ENCODE measurements at regions not wholly inside any gene's neighbourhood (a gene's known extent, or its start where the extent isn't known, plus 50 kb on each side); places are given as distances from the start of the nearest gene placed in this dataset.

DNA sequence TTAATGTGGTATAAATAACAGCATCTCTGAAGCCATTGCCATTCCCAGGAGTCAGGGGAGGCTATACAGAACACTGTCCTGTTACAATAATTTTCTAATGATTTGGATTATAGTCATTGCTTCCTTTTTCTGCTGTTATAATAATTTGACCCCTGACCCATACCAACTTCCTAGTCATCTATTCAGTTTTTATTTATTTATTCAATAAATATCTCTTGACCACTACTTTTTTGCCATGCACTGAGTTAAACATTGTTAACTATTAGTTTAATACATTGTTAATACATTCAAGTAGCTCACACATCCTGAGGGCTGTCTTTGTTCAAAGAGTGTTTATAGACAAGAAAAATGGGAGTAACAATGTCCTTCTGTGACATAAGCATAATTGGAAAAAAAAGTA lies 235.5 kb upstream of the MEOX2 start:
- H3K4me3 Mint-ChIP-seq = no peak overlapping the region
- no peak for DNase-seq
- H3K9me3 Mint-ChIP-seq = peaks cover 5% of the 10 kb centered on the region; the same call in 1 of the 2 replicates
- TF ChIP-seq, protein P1, sequence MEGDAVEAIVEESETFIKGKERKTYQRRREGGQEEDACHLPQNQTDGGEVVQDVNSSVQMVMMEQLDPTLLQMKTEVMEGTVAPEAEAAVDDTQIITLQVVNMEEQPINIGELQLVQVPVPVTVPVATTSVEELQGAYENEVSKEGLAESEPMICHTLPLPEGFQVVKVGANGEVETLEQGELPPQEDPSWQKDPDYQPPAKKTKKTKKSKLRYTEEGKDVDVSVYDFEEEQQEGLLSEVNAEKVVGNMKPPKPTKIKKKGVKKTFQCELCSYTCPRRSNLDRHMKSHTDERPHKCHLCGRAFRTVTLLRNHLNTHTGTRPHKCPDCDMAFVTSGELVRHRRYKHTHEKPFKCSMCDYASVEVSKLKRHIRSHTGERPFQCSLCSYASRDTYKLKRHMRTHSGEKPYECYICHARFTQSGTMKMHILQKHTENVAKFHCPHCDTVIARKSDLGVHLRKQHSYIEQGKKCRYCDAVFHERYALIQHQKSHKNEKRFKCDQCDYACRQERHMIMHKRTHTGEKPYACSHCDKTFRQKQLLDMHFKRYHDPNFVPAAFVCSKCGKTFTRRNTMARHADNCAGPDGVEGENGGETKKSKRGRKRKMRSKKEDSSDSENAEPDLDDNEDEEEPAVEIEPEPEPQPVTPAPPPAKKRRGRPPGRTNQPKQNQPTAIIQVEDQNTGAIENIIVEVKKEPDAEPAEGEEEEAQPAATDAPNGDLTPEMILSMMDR (IDR thresholded peaks at IDR 0.05) = no peak
- no peaks in the 10 kb centered on the region for H3K36me3 Mint-ChIP-seq (ENCODE audit: low read depth)
- H3K4me1 Mint-ChIP-seq (ENCODE audit: low read depth) = peaks cover 35% of the 10 kb centered on the region
- H3K27ac Mint-ChIP-seq = peak overlapping the region; percentile 14; the same call in 1 of the 2 replicates
- H3K27me3 Mint-ChIP-seq (ENCODE audit: insufficient read depth) = peaks cover 2% of the 10 kb centered on the region; the same call in 1 of the 2 replicates

DNA sequence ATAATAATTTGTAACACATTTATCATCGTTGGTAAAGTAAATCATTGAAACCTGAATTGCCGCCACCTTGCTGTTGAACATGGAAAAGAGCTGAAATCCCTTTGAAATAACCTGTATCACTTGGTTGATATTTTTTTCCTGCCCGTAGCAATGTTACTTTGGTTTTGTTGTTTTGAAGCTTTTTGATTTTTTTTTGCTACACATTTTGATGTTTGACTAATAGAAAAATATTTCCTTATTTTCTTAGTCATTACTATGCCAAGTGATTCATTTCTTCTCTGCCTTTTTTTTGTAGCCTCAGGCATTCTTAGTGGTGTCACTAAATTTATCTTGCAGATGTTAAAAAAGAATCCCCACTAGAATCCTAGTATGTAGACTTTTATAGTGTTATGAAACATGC lies 235.1 kb upstream of the MEOX2 start:
- DNase-seq = peak; percentile 75
- TF ChIP-seq, protein P1 (IDR thresholded peaks at IDR 0.05) = peak; percentile 48; the same call in 1 of the 2 replicates
- H3K9me3 Mint-ChIP-seq = peaks cover 5% of the 10 kb centered on the region; the same call in 1 of the 2 replicates
- peak overlapping the region; percentile 30 for H3K27ac Mint-ChIP-seq
- no peaks in the 10 kb centered on the region for H3K36me3 Mint-ChIP-seq (ENCODE audit: low read depth)
- peaks cover 2% of the 10 kb centered on the region; the same call in 1 of the 2 replicates for H3K27me3 Mint-ChIP-seq (ENCODE audit: insufficient read depth)
- peaks cover 39% of the 10 kb centered on the region for H3K4me1 Mint-ChIP-seq (ENCODE audit: low read depth)
- peak overlapping the region; percentile 74 for H3K4me3 Mint-ChIP-seq

DNA sequence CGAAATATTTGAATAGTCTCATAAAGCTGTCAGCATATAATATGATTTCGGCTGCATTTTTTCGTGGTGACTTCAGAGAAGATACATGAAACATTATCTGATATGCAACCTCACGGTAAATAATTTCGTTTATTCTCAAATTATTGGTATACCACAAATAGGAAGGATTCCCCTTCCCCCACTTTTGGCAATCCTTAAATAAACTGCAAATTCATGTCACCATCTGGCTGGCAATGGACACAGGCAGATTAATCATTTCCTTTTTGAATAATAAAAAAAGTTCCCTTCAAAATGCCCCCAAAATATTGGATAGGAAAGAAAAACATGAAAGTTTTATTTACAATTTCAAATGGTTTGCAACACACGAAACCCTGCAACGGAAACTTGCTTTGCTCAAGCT lies 234.5 kb upstream of the MEOX2 start:
- H3K9me3 Mint-ChIP-seq = peaks cover 5% of the 10 kb centered on the region; the same call in 1 of the 2 replicates
- TF ChIP-seq, protein P1 (IDR thresholded peaks at IDR 0.05) = no peak
- no peak overlapping the region for H3K27ac Mint-ChIP-seq
- H3K4me1 Mint-ChIP-seq (ENCODE audit: low read depth) = peaks cover 45% of the 10 kb centered on the region
- peak overlapping the region; percentile 74; the same call in 1 of the 2 replicates for H3K4me3 Mint-ChIP-seq
- H3K27me3 Mint-ChIP-seq (ENCODE audit: insufficient read depth) = peaks cover 2% of the 10 kb centered on the region; the same call in 1 of the 2 replicates
- H3K36me3 Mint-ChIP-seq (ENCODE audit: low read depth) = no peaks in the 10 kb centered on the region
- DNase-seq = no peak

DNA sequence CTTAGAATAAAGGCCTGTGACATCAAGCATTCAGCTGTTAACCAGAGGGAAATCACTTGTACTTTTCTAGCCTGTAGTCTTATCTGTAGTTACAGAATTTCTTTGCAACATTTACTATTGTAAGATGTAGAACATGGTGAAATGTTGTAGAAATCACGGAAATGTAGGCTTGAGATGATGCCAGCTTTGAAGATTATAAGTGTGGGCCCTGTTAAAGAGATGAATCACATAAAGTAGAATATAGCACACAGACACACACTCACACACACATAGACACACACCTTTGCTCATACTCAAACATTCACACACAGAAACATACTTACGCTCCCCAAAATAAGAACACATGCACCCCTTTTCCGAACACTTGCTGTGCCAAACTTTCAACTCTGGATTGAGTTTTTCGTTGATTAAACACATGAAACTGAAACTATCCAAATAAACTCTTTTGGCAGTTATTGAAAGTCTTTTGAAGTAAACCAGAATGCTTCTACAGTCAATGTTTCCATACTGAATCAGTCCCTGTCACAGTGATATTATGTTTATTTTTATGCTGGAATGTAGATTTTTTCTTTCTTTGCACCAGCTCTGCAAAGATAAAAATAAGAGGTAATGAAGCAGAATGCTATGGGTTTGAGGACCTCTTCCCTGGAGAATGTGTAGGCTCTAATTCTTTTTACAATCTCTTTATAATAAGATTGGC lies 230.3 kb upstream of the MEOX2 start:
- H3K27ac Mint-ChIP-seq = peak overlapping the region; percentile 63

DNA sequence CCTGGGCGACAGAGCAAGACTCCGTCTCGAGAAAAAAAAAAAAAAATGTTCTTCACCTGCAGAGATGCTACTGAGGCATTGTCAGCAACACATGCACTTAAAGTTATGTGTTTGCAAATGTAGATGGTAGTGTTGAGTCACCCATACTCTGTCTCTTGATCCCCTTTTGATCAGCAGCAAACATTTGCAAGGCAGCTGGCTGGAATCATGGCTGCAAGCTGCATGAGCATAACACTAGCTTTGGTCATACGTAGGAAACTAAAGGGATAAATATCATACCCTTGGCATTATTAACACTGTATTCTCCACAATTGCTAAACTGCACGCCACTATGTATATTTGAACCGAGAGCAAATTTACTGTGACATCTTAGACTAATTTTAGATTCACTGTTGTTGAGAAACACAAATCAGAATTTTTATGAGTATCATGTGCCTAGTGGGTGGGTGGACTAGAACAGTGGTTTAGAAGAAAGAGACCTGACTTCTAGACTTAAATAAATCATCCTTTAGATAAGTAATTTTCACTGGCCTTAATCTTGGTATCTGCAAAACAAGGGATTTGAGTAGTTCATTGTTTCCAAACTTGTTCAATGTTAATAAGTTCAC lies 229.3 kb upstream of the MEOX2 start:
- Mint-ChIP-seq H3K36me3 (ENCODE audit: low read depth) (no peaks in the 10 kb centered on the region), H3K9me3 (no peaks in the 10 kb centered on the region), H3K27ac (no peak overlapping the region), H3K4me3 (no peak overlapping the region), H3K4me1 (ENCODE audit: low read depth) (peaks cover 31% of the 10 kb centered on the region), H3K27me3 (ENCODE audit: insufficient read depth) (no peaks in the 10 kb centered on the region; the same call in 1 of the 2 replicates)
- TF ChIP-seq, protein P1 (IDR thresholded peaks at IDR 0.05) = no peak
- DNase-seq = no peak

More for the DNA sequence above, 230.3 kb upstream of the MEOX2 start:
- DNase-seq = peak; percentile 19
- no peaks in the 10 kb centered on the region; the same call in 1 of the 2 replicates for H3K27me3 Mint-ChIP-seq (ENCODE audit: insufficient read depth)
- TF ChIP-seq, protein P1 (IDR thresholded peaks at IDR 0.05) = no peak
- H3K4me3 Mint-ChIP-seq = peak overlapping the region; percentile 74
- H3K36me3 Mint-ChIP-seq (ENCODE audit: low read depth) = no peaks in the 10 kb centered on the region
- H3K9me3 Mint-ChIP-seq = no peaks in the 10 kb centered on the region
- H3K4me1 Mint-ChIP-seq (ENCODE audit: low read depth) = peaks cover 41% of the 10 kb centered on the region

Measured in HFFc6 (cell line).